ENCODE measurements at regions not wholly inside any gene's neighbourhood (a gene's known extent, or its start where the extent isn't known, plus 50 kb on each side); places are given as distances from the start of the nearest gene placed in this dataset.

DNA sequence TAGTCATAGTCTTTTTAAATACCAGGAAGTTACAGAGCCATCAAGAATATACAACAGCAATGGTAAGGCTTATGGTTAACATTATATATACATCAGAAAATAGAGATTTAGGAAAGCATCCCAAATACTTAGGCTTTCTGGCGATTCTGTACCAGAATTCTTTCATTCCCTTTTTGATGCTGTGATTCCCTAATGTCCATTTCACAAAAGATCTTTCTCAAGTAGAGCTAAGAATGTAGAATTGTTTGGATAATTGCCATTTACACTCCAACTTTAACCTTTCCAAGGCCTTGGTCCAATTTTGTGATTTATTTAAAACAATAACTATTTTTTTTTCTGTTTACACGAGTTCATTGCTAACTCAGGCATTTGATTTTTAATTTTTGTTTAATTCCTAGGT lies 422.2 kb downstream of the MTX2 start:
- H3K4me3 Mint-ChIP-seq (ENCODE audit: unreplicated experiment): no peak overlapping the region
- no peaks in the 10 kb centered on the region for H3K4me1 Mint-ChIP-seq (ENCODE audit: low read depth, unreplicated experiment)
- H3K27me3 Mint-ChIP-seq (ENCODE audit: unreplicated experiment): no peaks in the 10 kb centered on the region
- DNase-seq: no peak
- H3K27ac Mint-ChIP-seq (ENCODE audit: unreplicated experiment): no peak overlapping the region
- no peaks in the 10 kb centered on the region for H3K9me3 Mint-ChIP-seq (ENCODE audit: unreplicated experiment)
- no peaks in the 10 kb centered on the region for H3K36me3 Mint-ChIP-seq (ENCODE audit: unreplicated experiment)
- TF ChIP-seq, protein P1, sequence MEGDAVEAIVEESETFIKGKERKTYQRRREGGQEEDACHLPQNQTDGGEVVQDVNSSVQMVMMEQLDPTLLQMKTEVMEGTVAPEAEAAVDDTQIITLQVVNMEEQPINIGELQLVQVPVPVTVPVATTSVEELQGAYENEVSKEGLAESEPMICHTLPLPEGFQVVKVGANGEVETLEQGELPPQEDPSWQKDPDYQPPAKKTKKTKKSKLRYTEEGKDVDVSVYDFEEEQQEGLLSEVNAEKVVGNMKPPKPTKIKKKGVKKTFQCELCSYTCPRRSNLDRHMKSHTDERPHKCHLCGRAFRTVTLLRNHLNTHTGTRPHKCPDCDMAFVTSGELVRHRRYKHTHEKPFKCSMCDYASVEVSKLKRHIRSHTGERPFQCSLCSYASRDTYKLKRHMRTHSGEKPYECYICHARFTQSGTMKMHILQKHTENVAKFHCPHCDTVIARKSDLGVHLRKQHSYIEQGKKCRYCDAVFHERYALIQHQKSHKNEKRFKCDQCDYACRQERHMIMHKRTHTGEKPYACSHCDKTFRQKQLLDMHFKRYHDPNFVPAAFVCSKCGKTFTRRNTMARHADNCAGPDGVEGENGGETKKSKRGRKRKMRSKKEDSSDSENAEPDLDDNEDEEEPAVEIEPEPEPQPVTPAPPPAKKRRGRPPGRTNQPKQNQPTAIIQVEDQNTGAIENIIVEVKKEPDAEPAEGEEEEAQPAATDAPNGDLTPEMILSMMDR (IDR thresholded peaks at IDR 0.05; ENCODE audit: partially characterized antibody, unreplicated experiment): no peak

DNA sequence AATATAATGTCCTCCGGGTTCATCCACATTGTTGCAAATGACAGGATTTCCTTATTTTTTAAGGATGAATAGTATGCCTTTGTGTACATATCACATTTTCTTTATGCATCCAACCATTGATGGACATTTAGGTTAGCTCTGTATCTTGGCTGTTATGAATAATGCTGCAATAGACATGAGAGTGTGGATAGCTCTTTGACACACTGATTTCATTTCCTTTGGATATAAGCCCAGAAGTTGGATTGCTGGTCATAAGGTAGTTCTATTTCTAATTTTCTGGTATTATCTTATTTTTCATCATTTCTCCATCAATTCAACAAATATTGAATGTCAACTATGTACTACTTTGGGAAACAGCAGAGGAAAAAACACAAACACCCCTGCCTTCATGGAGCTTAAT lies 423.3 kb downstream of the MTX2 start:
- no peak overlapping the region for H3K4me3 Mint-ChIP-seq (ENCODE audit: unreplicated experiment)
- no peak overlapping the region for H3K27ac Mint-ChIP-seq (ENCODE audit: unreplicated experiment)
- no peaks in the 10 kb centered on the region for H3K9me3 Mint-ChIP-seq (ENCODE audit: unreplicated experiment)
- H3K4me1 Mint-ChIP-seq (ENCODE audit: low read depth, unreplicated experiment): no peaks in the 10 kb centered on the region
- no peaks in the 10 kb centered on the region for H3K36me3 Mint-ChIP-seq (ENCODE audit: unreplicated experiment)
- no peak for DNase-seq
- TF ChIP-seq, protein P1 (IDR thresholded peaks at IDR 0.05; ENCODE audit: partially characterized antibody, unreplicated experiment): no peak
- no peaks in the 10 kb centered on the region for H3K27me3 Mint-ChIP-seq (ENCODE audit: unreplicated experiment)

DNA sequence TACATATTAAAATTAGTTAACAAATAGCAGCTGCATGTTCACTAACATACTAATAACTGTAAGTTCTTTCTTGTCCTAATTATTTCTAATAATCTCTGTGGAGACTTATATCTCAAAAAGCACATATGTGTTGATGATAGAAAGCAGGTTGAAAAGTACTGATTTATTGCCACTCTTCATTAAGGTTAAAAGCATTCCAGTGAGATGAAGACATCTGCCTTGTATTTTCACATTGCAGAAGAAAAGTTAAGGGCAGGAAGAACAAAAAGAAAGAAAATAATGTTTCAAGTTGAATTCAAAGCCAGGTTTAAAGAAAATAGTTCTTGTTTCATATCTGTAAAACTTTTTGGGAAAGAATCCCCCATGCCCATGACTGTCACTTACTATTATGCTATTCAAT lies 429.9 kb downstream of the MTX2 start:
- no peak overlapping the region for H3K27ac Mint-ChIP-seq (ENCODE audit: unreplicated experiment)
- TF ChIP-seq, protein P1 (IDR thresholded peaks at IDR 0.05; ENCODE audit: partially characterized antibody, unreplicated experiment): no peak

DNA sequence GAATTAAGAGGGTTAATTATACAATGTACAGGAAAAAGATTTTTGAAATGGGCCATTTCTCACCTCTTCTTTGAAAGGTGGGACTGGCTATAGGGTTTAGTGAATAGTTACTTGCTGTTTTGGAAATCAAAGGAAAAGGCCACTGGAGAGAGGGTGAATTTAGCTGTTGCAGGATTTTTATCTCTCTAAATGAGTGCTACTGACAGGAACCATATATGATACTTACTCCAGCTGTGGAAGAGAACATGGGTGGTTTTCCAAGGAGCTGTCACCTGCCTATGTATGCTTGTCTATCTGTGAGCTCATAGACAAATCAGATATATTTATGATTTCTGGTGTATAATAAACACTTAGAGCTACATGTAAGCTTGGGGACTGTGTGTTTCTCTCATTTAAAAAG lies 430.4 kb downstream of the MTX2 start:
- Mint-ChIP-seq H3K36me3 (ENCODE audit: unreplicated experiment) (no peaks in the 10 kb centered on the region), H3K4me3 (ENCODE audit: unreplicated experiment) (no peak overlapping the region), H3K27me3 (ENCODE audit: unreplicated experiment) (no peaks in the 10 kb centered on the region), H3K9me3 (ENCODE audit: unreplicated experiment) (no peaks in the 10 kb centered on the region), H3K4me1 (ENCODE audit: low read depth, unreplicated experiment) (no peaks in the 10 kb centered on the region), H3K27ac (ENCODE audit: unreplicated experiment) (no peak overlapping the region)
- no peak for DNase-seq
- TF ChIP-seq, protein P1 (IDR thresholded peaks at IDR 0.05; ENCODE audit: partially characterized antibody, unreplicated experiment): no peak

More for the DNA sequence above, 429.9 kb downstream of the MTX2 start:
- H3K36me3 Mint-ChIP-seq (ENCODE audit: unreplicated experiment): no peaks in the 10 kb centered on the region
- H3K9me3 Mint-ChIP-seq (ENCODE audit: unreplicated experiment): no peaks in the 10 kb centered on the region
- DNase-seq: no peak
- H3K4me3 Mint-ChIP-seq (ENCODE audit: unreplicated experiment): no peak overlapping the region
- H3K27me3 Mint-ChIP-seq (ENCODE audit: unreplicated experiment): no peaks in the 10 kb centered on the region
- no peaks in the 10 kb centered on the region for H3K4me1 Mint-ChIP-seq (ENCODE audit: low read depth, unreplicated experiment)

DNA sequence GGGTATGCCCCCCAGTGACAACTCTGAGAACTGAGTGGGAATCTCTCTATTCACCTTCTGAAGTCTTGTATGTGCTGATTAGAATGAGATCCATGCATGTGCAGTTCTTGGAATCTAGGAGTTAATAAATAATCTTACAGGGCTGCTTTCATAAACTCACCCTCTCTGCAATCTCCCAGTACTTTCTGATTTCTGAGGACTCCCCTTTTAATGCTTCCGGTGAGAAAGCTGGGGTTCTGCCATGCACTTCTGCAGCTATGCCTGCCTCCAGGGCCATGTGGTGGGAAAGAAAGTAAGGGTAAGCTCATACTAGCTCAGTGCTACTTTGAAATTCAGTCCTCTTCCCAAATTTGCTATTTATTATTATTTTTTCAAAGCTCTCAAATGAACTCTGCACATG lies 432.9 kb downstream of the MTX2 start:
- Mint-ChIP-seq H3K27ac (ENCODE audit: unreplicated experiment) (no peak overlapping the region), H3K4me1 (ENCODE audit: low read depth, unreplicated experiment) (no peaks in the 10 kb centered on the region), H3K36me3 (ENCODE audit: unreplicated experiment) (no peaks in the 10 kb centered on the region), H3K4me3 (ENCODE audit: unreplicated experiment) (no peak overlapping the region), H3K9me3 (ENCODE audit: unreplicated experiment) (no peaks in the 10 kb centered on the region), H3K27me3 (ENCODE audit: unreplicated experiment) (peaks cover 1% of the 10 kb centered on the region)
- no peak for DNase-seq
- TF ChIP-seq, protein P1 (IDR thresholded peaks at IDR 0.05; ENCODE audit: partially characterized antibody, unreplicated experiment): no peak
